Sigmoid colon (tissue), 6 donors: ENCODE measurements at regions not wholly inside any gene's neighbourhood (a gene's known extent, or its start where the extent isn't known, plus 50 kb on each side); places are given as distances from the start of the nearest gene placed in this dataset.
"Not testable (repeated sequence)": the region's sequence is repeated elsewhere in the genome, so short reads cannot be mapped to it uniquely, and the experiment has no call there.

Source experiments
- DNase-seq: peaks from one replicate; pipeline ENCODE4 v3.0.0-alpha.2; 2019
- H3K27ac ChIP-seq, 4 donors: fragments of 200-600 bp; sonication (generic); one replicate each; pipeline ENCODE4 v1.5.1; 2016 to 2019; ENCODE audit warnings: mild to moderate bottlenecking in 1 of 4
- H3K27me3 ChIP-seq, 3 donors: fragments of 200-600 bp; sonication (generic); one replicate each; pipeline ENCODE4 v1.5.1; 2019; ENCODE audit warnings: mild to moderate bottlenecking in 1 of 3
- H3K36me3 ChIP-seq, 4 donors: fragments of 200-600 bp; sonication (generic); one replicate each; pipeline ENCODE4 v1.5.1; 2016 to 2019
- H3K4me1 ChIP-seq, 4 donors: fragments of 200-600 bp; sonication (generic); one replicate each; pipeline ENCODE4 v1.5.1; 2017 to 2019
- H3K4me3 ChIP-seq, 4 donors: fragments of 200-600 bp; sonication (generic); one replicate each; pipeline ENCODE4 v1.5.1; 2017 to 2019; ENCODE audit warnings: mild to moderate bottlenecking in 2 of 4, moderate library complexity in 1 of 4
- H3K9me3 ChIP-seq, 4 donors: fragments of 200-600 bp in 3 of 4; sonication (generic) in 3 of 4; one replicate each; pipeline versions ENCODE4 v1.5.1 to v1.6.1; 2013 to 2019
- CTCF ChIP-seq, 4 experiments: fragments of 450-650 bp in 3 of 4; fragments of 200-600 bp in 1 of 4; IDR thresholded peaks; one replicate each; pipeline ENCODE4 v1.5.1; 2016 to 2019; ENCODE audit warnings: antibody characterized with exemption in 4 of 4, mild to moderate bottlenecking in 3 of 4, moderate library complexity in 2 of 4
- EP300 ChIP-seq, 4 donors: sonication (generic); formaldehyde crosslinking; IDR thresholded peaks; one replicate each; pipeline ENCODE4 v1.6.1; 2017; ENCODE audit warnings: antibody characterized with exemption in 4 of 4
- POLR2A ChIP-seq, 2 donors: fragments of 450-650 bp; IDR thresholded peaks; one replicate each; pipeline ENCODE4 v1.6.1; 2016; ENCODE audit warnings: antibody characterized with exemption in 2 of 2, mild to moderate bottlenecking in 2 of 2, moderate library complexity in 2 of 2
- POLR2AphosphoS5 ChIP-seq, 4 donors: sonication (generic); formaldehyde crosslinking; IDR thresholded peaks; one replicate each; pipeline ENCODE4 v1.6.1; 2017; ENCODE audit warnings: antibody characterized with exemption in 4 of 4
- WGBS, 2 donors: extraction: QIAGEN DNeasy Blood & Tissue Kit; methylation state at CpG; one replicate each; pipeline ENCODE4 v1.1.7; 2013; 5-methylcytosine and 5-hydroxymethylcytosine counted together
- intact Hi-C: fragments of 100-400 bp; cut with DNase I; formaldehyde crosslinking; loops from one replicate; pipeline ENCODE4 v1.15.1; 2023
- donor health status: healthy with polysubstance abuse.
- donor health status: healthy.

GRCh38 chrX:47302396-47302795 is 68.0 kb upstream of the ZNF157 start:
- intact Hi-C loops: no loop called here

GRCh38 chrX:47306471-47307023 is 63.8 kb upstream of the ZNF157 start:
- H3K27me3 ChIP-seq, H3K36me3 ChIP-seq, H3K27ac ChIP-seq, H3K4me1 ChIP-seq, intact Hi-C loops, H3K9me3 ChIP-seq, H3K4me3 ChIP-seq, DNase-seq: not testable (repeated sequence)
- 60 to 79% methylated on average over 7 of the region's 7 CpGs for WGBS, 2 donors

More at GRCh38 chrX:47302396-47302795, 68.0 kb upstream of the ZNF157 start:
- Histone ChIP-seq H3K36me3 (no peaks in the 10 kb centered on the region), H3K4me3 (no peak overlapping the region), H3K9me3 (no peaks in the 10 kb centered on the region), H3K4me1 (no peaks in the 10 kb centered on the region), H3K27ac (no peak overlapping the region), H3K27me3 (no peaks in the 10 kb centered on the region)
- no peak for DNase-seq
- 59 to 72% methylated on average over 4 of the region's 4 CpGs for WGBS, 2 donors
- TF ChIP-seq CTCF (IDR thresholded peaks at IDR 0.05) (no peak), EP300 (IDR thresholded peaks at IDR 0.05) (no peak), POLR2AphosphoS5 (IDR thresholded peaks at IDR 0.05) (no peak), POLR2A (IDR thresholded peaks at IDR 0.05) (no peak)

GRCh38 chrX:47311932-47312774 is 58.2 kb upstream of the ZNF157 start:
- intact Hi-C loops: loop anchor here (5.0 kb wide), 1 partner anchor 75 kb away; no protein-coding TSS in a partner anchor
- Histone ChIP-seq H3K27me3 (no peaks in the 10 kb centered on the region), H3K36me3 (no peaks in the 10 kb centered on the region), H3K4me3 (no peak overlapping the region), H3K4me1 (peaks cover 0 to 4% (median 0%) of the 10 kb centered on the region in 4 donors), H3K9me3 (no peaks in the 10 kb centered on the region), H3K27ac (peak overlapping the region in 1 of 4 donors; percentile 8)
- TF ChIP-seq CTCF (IDR thresholded peaks at IDR 0.05) (peak in 1 of 4 experiments; percentile 27), POLR2A (IDR thresholded peaks at IDR 0.05) (no peak)
- 42 to 46% methylated on average over 19 of the region's 19 CpGs for WGBS, 2 donors
- DNase-seq: peak; percentile 69

- Histone ChIP-seq H3K4me3 (no peak overlapping the region), H3K4me1 (peaks cover 0 to 4% (median 0%) of the 10 kb centered on the region in 4 donors), H3K9me3 (no peaks in the 10 kb centered on the region), H3K27ac (peak overlapping the region in 1 of 4 donors; percentile 23), H3K27me3 (no peaks in the 10 kb centered on the region), H3K36me3 (no peaks in the 10 kb centered on the region)
- DNase-seq: no peak
- 39 to 65% methylated on average over 5 of the region's 5 CpGs for WGBS, 2 donors
- no peak for TF ChIP-seq EP300 (IDR thresholded peaks at IDR 0.05)
- peak in 2 of 4 donors; percentile 27 to 33 for TF ChIP-seq POLR2AphosphoS5 (IDR thresholded peaks at IDR 0.05)
- intact Hi-C loops: loop anchor here (5.0 kb wide), 1 partner anchor 76 kb away; no protein-coding TSS in a partner anchor
These were observed 57.3 kb upstream of the ZNF157 start for GRCh38 chrX:47313056-47313455.

- Histone ChIP-seq H3K27ac (no peak overlapping the region), H3K27me3 (no peaks in the 10 kb centered on the region), H3K4me3 (peak overlapping the region in 1 of 4 donors; percentile 25), H3K4me1 (peaks cover 0 to 4% (median 0%) of the 10 kb centered on the region in 4 donors), H3K36me3 (no peaks in the 10 kb centered on the region), H3K9me3 (no peaks in the 10 kb centered on the region)
- 59 to 65% methylated on average over 14 of the region's 14 CpGs for WGBS, 2 donors
- no peak for DNase-seq
- no peak for TF ChIP-seq CTCF (IDR thresholded peaks at IDR 0.05)
- no peak for TF ChIP-seq EP300 (IDR thresholded peaks at IDR 0.05)
- TF ChIP-seq POLR2A (IDR thresholded peaks at IDR 0.05): no peak
- no peak for TF ChIP-seq POLR2AphosphoS5 (IDR thresholded peaks at IDR 0.05)
- intact Hi-C loops: no loop called here
These were observed 53.9 kb upstream of the ZNF157 start for GRCh38 chrX:47316276-47317025.
